Stomach (tissue), 8 donors: ENCODE measurements at regions not wholly inside any gene's neighbourhood (a gene's known extent, or its start where the extent isn't known, plus 50 kb on each side); places are given as distances from the start of the nearest gene placed in this dataset.

Source experiments
- DNase-seq, 2 donors: peaks; one replicate each; pipeline versions ENCODE4 v3.0.0 to v3.0.0-alpha.2; 2013 to 2019
- H3K27ac ChIP-seq, 5 donors: fragments of 200-600 bp in 4 of 5; sonication (generic) in 4 of 5; one replicate each; pipeline ENCODE4 v1.5.1; 2013 to 2019; ENCODE audit warnings: mild to moderate bottlenecking in 1 of 5, moderate library complexity in 1 of 5
- H3K27me3 ChIP-seq, 3 donors: fragments of 200-600 bp; sonication (generic); one replicate each; pipeline ENCODE4 v1.5.1; 2017 to 2019; ENCODE audit warnings: mixed run types in 1 of 3
- H3K36me3 ChIP-seq, 4 donors: fragments of 200-600 bp; sonication (generic); 1 replicate in 3 of 4; 2 replicates in 1 of 4; pipeline ENCODE4 v1.5.1; 2016 to 2019
- H3K4me1 ChIP-seq, 4 donors: fragments of 200-600 bp; sonication (generic); one replicate each; pipeline ENCODE4 v1.5.1; 2016 to 2019
- H3K4me3 ChIP-seq, 4 donors: fragments of 200-600 bp; sonication (generic) in 3 of 4; one replicate each; pipeline ENCODE4 v1.5.1; 2016 to 2019; ENCODE audit warnings: mild to moderate bottlenecking in 1 of 4
- H3K9me3 ChIP-seq, 4 donors: fragments of 200-600 bp; sonication (generic); one replicate each; pipeline ENCODE4 v1.5.1; 2016 to 2019
- CTCF ChIP-seq, 7 experiments: fragments of 450-650 bp in 4 of 7; fragments of 200-600 bp in 3 of 7; sonication (generic) in 3 of 7; IDR thresholded peaks; one replicate each; pipeline ENCODE4 v1.5.1; 2016 to 2019; ENCODE audit warnings: antibody characterized with exemption in 7 of 7, control low read depth in 2 of 7, mild to moderate bottlenecking in 1 of 7
- EP300 ChIP-seq: sonication (generic); formaldehyde crosslinking; IDR thresholded peaks from one replicate; pipeline ENCODE4 v1.6.1; 2017; ENCODE audit warnings: antibody characterized with exemption
- POLR2A ChIP-seq, 4 donors: fragments of 450-650 bp; IDR thresholded peaks; one replicate each; pipeline ENCODE4 v1.6.1; 2016; ENCODE audit warnings: antibody characterized with exemption in 4 of 4, control low read depth in 2 of 4, mild to moderate bottlenecking in 1 of 4, moderate library complexity in 1 of 4
- POLR2AphosphoS5 ChIP-seq, 3 donors: sonication (generic); formaldehyde crosslinking; IDR thresholded peaks; one replicate each; pipeline ENCODE4 v1.6.1; 2016; ENCODE audit warnings: antibody characterized with exemption in 3 of 3
- WGBS, 5 donors: extraction: QIAGEN DNeasy Blood & Tissue Kit in 3 of 5; methylation state at CpG; one replicate each; pipeline versions ENCODE4 v1.1.5 to v1.1.7; 2013 to 2018; 5-methylcytosine and 5-hydroxymethylcytosine counted together
- intact Hi-C: fragments of 100-400 bp; cut with DNase I; formaldehyde crosslinking; loops from one replicate; pipeline ENCODE4 v1.15.1; 2023; ENCODE audit warnings: low total_unique reads
- donor health status: healthy with polysubstance abuse.
- donor health status: Bipolar disorder and iron deficiency.
- donor health status: healthy.

GRCh38 chr2:221689140-221689539, 117.0 kb upstream of the EPHA4 start:
- no peak for TF ChIP-seq EP300
- TF ChIP-seq POLR2A (IDR thresholded peaks at IDR 0.05) = no peak
- TF ChIP-seq CTCF (IDR thresholded peaks at IDR 0.05) = no peak
- TF ChIP-seq POLR2AphosphoS5 (IDR thresholded peaks at IDR 0.05) = no peak
- no peaks in the 10 kb centered on the region for H3K9me3 ChIP-seq
- intact Hi-C loops = no loop called here
- WGBS, 5 donors = 70 to 80% (median 72%) methylated on average over 7 of the region's 7 CpGs
- no peak overlapping the region for H3K4me3 ChIP-seq
- H3K4me1 ChIP-seq = no peaks in the 10 kb centered on the region
- H3K27me3 ChIP-seq = no peaks in the 10 kb centered on the region
- H3K36me3 ChIP-seq = no peaks in the 10 kb centered on the region
- no peak overlapping the region for H3K27ac ChIP-seq
- DNase-seq = no peak

GRCh38 chr2:221680548-221680947, 108.4 kb upstream of the EPHA4 start:
- DNase-seq = no peak
- intact Hi-C loops = no loop called here
- Histone ChIP-seq H3K36me3 (no peaks in the 10 kb centered on the region), H3K4me1 (no peaks in the 10 kb centered on the region), H3K9me3 (no peaks in the 10 kb centered on the region), H3K27me3 (peaks cover 0 to 4% (median 0%) of the 10 kb centered on the region in 3 donors), H3K27ac (no peak overlapping the region), H3K4me3 (no peak overlapping the region)
- no peak for TF ChIP-seq POLR2A (IDR thresholded peaks at IDR 0.05)
- no peak for TF ChIP-seq EP300
- TF ChIP-seq POLR2AphosphoS5 (IDR thresholded peaks at IDR 0.05) = no peak
- no peak for TF ChIP-seq CTCF (IDR thresholded peaks at IDR 0.05)

GRCh38 chr2:221677688-221678087, 105.6 kb upstream of the EPHA4 start:
- Histone ChIP-seq H3K4me3 (no peak overlapping the region), H3K36me3 (no peaks in the 10 kb centered on the region), H3K27ac (no peak overlapping the region), H3K9me3 (no peaks in the 10 kb centered on the region), H3K27me3 (no peaks in the 10 kb centered on the region), H3K4me1 (no peaks in the 10 kb centered on the region)
- 74 to 94% (median 83%) methylated on average over 1 of the region's 1 CpG for WGBS, 5 donors
- DNase-seq = no peak
- TF ChIP-seq EP300 (no peak), POLR2A (IDR thresholded peaks at IDR 0.05) (no peak), POLR2AphosphoS5 (IDR thresholded peaks at IDR 0.05) (no peak), CTCF (IDR thresholded peaks at IDR 0.05) (no peak)
- intact Hi-C loops = no loop called here

GRCh38 chr2:221676566-221677172, 104.6 kb upstream of the EPHA4 start:
- H3K4me3 ChIP-seq = no peak overlapping the region
- TF ChIP-seq POLR2AphosphoS5 (IDR thresholded peaks at IDR 0.05) = no peak
- TF ChIP-seq POLR2A (IDR thresholded peaks at IDR 0.05) = no peak
- TF ChIP-seq EP300 = no peak
- no peak for TF ChIP-seq CTCF (IDR thresholded peaks at IDR 0.05)
- DNase-seq = peak in 1 of 2 donors; percentile 13
- no peaks in the 10 kb centered on the region for H3K27me3 ChIP-seq
- intact Hi-C loops = no loop called here
- H3K27ac ChIP-seq = no peak overlapping the region
- no peaks in the 10 kb centered on the region for H3K4me1 ChIP-seq
- no peaks in the 10 kb centered on the region for H3K36me3 ChIP-seq
- 39 to 59% (median 51%) methylated on average over 6 of the region's 6 CpGs for WGBS, 5 donors
- no peaks in the 10 kb centered on the region for H3K9me3 ChIP-seq
